Central memory CD8-positive, alpha-beta T cell (primary cell): ENCODE measurements at regions not wholly inside any gene's neighbourhood (a gene's known extent, or its start where the extent isn't known, plus 50 kb on each side); places are given as distances from the start of the nearest gene placed in this dataset.

ENCODE experiments used
- ATAC-seq: fragments of 150-1000 bp; cut with Tn5 transposase; replicated peaks from 2 replicates; pipeline ENCODE4 v1.10.0; 2022; ENCODE audit warnings: mild to moderate bottlenecking, moderate FRiP score, moderate number of reproducible peaks; ENCODE audit not compliant: poor library complexity, severe bottlenecking; ENCODE audit errors: extremely low read depth
- DNase-seq, 2 donors: peaks; one replicate each; pipeline ENCODE4 v3.0.0; 2021; ENCODE audit warnings: low spot score in 2 of 2
- H3K27ac Mint-ChIP-seq: one replicate; pipeline ENCODE4 v1.8.0; 2022; ENCODE audit warnings: low read depth, mild to moderate bottlenecking, moderate library complexity, mixed read lengths
- H3K27me3 Mint-ChIP-seq: one replicate; pipeline ENCODE4 v1.8.0; 2022; ENCODE audit warnings: mixed read lengths
- H3K36me3 Mint-ChIP-seq: one replicate; pipeline ENCODE4 v1.8.0; 2022; ENCODE audit warnings: mild to moderate bottlenecking, moderate library complexity, mixed read lengths; ENCODE audit not compliant: insufficient read depth
- H3K4me1 Mint-ChIP-seq: one replicate; pipeline ENCODE4 v1.8.0; 2022; ENCODE audit warnings: mixed read lengths
- H3K4me3 Mint-ChIP-seq: one replicate; pipeline ENCODE4 v1.8.0; 2022; ENCODE audit warnings: mild to moderate bottlenecking, moderate library complexity, mixed read lengths
- H3K9me3 Mint-ChIP-seq: one replicate; pipeline ENCODE4 v1.8.0; 2022; ENCODE audit warnings: mixed read lengths

DNA sequence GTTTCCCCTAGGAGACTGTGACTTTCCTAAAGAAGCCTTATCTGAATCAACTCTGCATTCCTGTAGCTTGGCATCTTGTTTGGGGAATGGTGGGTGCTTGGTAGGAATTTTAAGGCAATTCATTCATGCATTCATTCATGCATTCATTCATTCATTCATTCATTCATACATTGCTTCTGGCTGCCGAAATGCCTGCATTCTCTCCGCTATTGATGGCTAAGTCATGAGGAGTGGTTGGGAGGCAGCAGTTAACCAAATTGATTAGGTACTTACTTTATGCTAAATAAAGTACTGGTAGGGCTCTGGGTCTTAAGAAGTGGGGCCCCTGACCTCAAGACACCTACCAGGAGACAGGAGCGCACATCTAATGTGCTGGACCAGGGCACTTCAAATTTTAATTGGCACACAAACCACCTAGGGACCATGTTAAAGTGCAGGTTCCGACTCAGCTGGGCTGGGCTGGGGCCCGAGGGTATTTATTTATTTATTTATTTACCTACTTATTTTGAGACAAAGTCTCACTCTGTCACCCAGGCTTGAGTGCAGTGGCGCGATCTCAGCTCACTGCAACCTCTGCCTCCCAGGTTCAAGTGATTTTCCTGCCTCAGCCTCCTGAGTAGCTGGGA lies 127.6 kb downstream of the ANKRD60 start:
- no peak for ATAC-seq
- no peaks in the 10 kb centered on the region for H3K36me3 Mint-ChIP-seq
- no peak overlapping the region for H3K4me3 Mint-ChIP-seq
- H3K27ac Mint-ChIP-seq: no peak overlapping the region
- no peak for DNase-seq
- H3K9me3 Mint-ChIP-seq: no peaks in the 10 kb centered on the region
- no peaks in the 10 kb centered on the region for H3K4me1 Mint-ChIP-seq
- peaks cover 51% of the 10 kb centered on the region for H3K27me3 Mint-ChIP-seq

DNA sequence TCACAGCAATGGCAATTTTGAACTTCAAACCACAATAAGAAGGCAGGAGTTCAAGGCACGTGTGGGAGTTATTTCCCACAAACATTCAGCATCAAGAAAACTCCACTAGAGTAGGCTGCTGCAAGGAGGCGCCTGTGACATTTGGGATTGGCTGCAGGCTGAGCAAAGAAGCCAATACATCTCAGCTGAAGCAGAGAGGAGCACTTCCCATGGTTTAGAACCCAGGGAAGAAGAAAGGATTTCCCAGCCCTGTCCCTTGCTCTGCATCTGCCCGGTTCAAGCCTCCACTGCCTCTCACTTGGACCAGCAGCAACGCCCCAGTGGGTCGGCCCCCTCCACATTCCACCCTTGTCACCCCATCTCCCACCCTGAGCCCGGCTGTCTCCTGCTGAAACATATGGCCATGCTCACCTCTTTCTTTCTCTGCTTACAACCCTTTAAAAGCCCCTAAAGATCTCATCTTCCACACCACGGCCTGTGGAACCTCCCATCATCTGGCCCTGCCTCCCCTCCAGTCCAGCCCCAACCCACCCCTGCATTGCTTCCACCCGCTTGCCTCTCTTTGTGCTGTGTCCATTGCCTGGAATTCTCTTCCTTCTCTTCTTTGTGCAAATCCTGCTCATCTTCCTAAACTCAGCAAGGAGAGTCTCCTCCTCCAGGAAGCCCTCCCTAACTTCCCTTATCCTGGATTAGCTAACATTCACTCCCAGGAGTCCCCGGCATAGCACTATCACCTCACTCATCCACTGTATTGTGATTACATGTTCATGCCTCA lies 128.3 kb downstream of the ANKRD60 start:
- no peaks in the 10 kb centered on the region for H3K36me3 Mint-ChIP-seq
- ATAC-seq (no peak), DNase-seq (no peak)
- no peak overlapping the region for H3K4me3 Mint-ChIP-seq
- H3K27ac Mint-ChIP-seq: no peak overlapping the region
- H3K4me1 Mint-ChIP-seq: no peaks in the 10 kb centered on the region
- H3K27me3 Mint-ChIP-seq: peaks cover 48% of the 10 kb centered on the region
- no peaks in the 10 kb centered on the region for H3K9me3 Mint-ChIP-seq

DNA sequence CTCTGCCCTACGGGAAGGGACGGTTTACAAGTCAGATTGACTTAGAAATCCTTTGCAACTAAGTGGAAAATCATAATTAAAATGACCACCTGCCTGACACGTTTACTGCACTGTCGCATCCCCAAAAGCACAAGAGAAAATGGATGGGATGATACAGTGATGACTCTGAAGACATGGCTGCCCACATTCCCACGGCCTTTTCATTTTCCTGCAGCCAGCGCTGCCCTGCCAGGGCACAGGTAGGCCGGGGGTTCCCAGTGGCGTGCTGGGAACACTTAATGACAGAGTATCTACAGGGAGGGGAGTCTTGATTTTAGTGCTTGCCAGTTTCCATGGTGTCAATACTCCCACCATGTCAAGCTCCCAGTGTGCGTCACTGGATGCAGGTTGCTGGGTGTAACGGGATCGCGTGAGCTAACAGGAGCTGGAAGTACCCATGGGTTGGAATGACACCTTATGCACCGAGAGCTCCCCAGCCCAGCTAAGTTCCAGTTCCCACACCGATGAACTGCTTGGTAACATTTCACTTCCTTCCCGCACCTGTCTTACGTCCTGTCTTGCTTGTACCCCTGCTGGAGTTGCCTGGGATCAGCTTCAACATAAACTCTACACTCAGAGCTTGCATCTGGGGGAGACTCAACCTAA lies 129.0 kb downstream of the ANKRD60 start:
- ATAC-seq: no peak
- DNase-seq: no peak
- Mint-ChIP-seq H3K27ac (no peak overlapping the region), H3K4me1 (no peaks in the 10 kb centered on the region), H3K4me3 (no peak overlapping the region), H3K27me3 (peaks cover 48% of the 10 kb centered on the region), H3K9me3 (no peaks in the 10 kb centered on the region), H3K36me3 (no peaks in the 10 kb centered on the region)

DNA sequence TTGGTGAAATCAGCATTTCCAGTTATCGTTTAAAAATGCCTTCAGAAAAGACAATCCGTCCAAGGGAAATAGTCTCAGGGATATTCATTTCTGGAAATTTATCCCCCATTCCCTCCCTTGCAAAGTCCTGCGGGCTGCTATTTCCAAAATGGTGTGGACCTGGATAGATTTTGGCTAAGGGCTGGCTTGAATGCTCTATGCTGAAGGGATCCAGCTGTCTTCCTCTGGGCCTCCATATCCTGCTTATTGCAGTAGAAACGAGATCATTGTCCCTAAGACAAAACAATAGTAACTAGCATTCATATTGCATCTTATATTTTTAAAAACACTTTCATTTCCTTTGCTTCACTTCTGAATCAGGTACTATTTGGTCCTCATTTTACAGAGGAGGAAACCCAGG lies 129.9 kb downstream of the ANKRD60 start:
- Mint-ChIP-seq H3K27ac (no peak overlapping the region), H3K9me3 (no peaks in the 10 kb centered on the region), H3K4me3 (no peak overlapping the region), H3K27me3 (peaks cover 57% of the 10 kb centered on the region), H3K4me1 (no peaks in the 10 kb centered on the region), H3K36me3 (no peaks in the 10 kb centered on the region)
- ATAC-seq (no peak), DNase-seq (no peak)

DNA sequence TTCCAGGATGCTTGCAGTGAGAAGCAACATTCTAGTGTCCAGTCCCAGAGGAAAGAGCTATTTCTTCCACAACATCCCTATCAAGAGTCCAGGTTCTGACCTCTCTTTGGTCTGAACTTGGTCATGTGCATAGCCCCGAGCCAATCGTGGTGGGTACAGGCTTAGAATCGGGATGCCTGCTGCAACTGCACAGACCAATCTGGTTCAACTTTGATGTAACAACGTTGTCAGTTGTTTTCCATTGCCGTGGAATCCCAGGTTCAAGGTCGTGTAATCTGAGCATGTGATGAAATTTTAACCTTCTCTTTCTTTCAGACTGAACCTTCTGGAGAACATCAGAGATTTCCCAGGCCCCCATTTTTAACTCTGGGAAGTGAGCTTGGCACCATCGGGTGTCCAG lies 130.5 kb downstream of the ANKRD60 start:
- Mint-ChIP-seq H3K9me3 (no peaks in the 10 kb centered on the region), H3K27me3 (peaks cover 52% of the 10 kb centered on the region), H3K36me3 (no peaks in the 10 kb centered on the region), H3K27ac (no peak overlapping the region), H3K4me3 (no peak overlapping the region), H3K4me1 (no peaks in the 10 kb centered on the region)
- ATAC-seq (no peak), DNase-seq (no peak)

DNA sequence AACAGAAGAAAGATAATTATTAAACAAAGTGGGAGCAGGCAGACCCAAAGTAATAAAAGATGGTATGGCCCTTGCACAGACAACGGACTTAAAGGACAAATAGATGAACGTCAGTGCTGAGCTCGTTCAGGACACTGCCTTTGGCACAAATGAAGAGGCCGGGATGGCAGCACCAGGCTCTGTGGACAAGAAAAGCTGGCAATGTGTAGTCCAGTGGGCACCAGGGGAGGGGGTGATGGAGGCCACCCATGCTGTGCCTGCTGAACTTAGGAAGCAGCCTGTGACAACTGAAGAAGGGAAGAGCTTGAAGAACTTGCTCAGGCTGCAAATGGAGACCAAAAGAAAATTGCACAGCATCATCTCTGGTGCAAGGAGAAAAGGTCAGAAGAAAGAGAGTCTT lies 131.0 kb downstream of the ANKRD60 start:
- ATAC-seq: no peak
- Mint-ChIP-seq H3K27me3 (peaks cover 52% of the 10 kb centered on the region), H3K4me3 (no peak overlapping the region), H3K9me3 (no peaks in the 10 kb centered on the region), H3K36me3 (no peaks in the 10 kb centered on the region), H3K27ac (no peak overlapping the region), H3K4me1 (no peaks in the 10 kb centered on the region)
- no peak for DNase-seq

DNA sequence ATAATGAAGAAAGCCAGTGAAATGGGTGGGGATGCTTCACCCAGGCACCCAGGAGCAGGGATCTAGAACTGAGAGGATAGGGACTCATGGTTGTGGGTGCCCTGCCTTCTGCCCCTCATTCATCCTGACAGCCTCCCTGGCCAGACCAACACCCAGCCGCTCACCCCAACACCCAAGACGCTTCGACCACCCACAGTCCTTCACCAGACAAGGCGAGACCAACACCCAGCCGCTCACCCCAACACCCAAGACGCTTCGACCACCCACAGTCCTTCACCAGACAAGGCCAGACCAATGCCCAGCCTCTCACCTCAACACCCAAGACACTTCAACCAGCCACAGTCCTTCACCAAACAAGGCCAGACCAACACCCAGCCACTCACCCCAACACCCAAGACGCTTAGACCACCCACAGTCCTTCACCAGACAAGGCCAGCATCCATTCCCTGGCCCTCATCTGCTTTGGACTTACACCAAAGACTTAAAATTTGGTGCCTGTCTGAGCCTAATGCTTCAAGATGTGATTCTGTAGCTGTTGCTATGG lies 131.5 kb downstream of the ANKRD60 start:
- Mint-ChIP-seq H3K27ac (no peak overlapping the region), H3K4me1 (no peaks in the 10 kb centered on the region), H3K27me3 (peaks cover 54% of the 10 kb centered on the region), H3K9me3 (no peaks in the 10 kb centered on the region), H3K4me3 (no peak overlapping the region), H3K36me3 (no peaks in the 10 kb centered on the region)
- no peak for DNase-seq
- ATAC-seq: no peak

DNA sequence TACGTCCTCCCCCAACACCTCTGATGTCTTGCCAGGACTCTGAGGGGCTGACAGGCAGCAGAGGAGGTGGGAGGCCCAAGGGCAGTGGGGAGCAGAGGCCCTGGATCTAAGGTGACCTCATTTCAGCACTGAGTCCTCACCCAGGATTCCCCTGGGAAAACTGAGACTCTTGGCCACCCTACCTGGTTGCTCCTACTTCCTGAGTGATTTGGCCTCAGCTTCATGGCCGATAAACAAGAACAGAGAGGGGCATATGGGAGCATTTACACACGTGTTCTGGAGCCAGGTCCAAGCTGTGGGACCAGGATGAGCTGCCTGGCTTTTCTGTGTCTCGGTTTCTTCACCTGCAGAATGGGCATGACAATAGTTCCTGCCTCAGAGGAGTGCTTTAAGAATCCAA lies 133.8 kb downstream of the ANKRD60 start:
- ATAC-seq (no peak), DNase-seq (no peak)
- H3K4me1 Mint-ChIP-seq: no peaks in the 10 kb centered on the region
- H3K4me3 Mint-ChIP-seq: no peak overlapping the region
- peaks cover 65% of the 10 kb centered on the region for H3K27me3 Mint-ChIP-seq
- H3K36me3 Mint-ChIP-seq: no peaks in the 10 kb centered on the region
- no peak overlapping the region for H3K27ac Mint-ChIP-seq
- no peaks in the 10 kb centered on the region for H3K9me3 Mint-ChIP-seq

DNA sequence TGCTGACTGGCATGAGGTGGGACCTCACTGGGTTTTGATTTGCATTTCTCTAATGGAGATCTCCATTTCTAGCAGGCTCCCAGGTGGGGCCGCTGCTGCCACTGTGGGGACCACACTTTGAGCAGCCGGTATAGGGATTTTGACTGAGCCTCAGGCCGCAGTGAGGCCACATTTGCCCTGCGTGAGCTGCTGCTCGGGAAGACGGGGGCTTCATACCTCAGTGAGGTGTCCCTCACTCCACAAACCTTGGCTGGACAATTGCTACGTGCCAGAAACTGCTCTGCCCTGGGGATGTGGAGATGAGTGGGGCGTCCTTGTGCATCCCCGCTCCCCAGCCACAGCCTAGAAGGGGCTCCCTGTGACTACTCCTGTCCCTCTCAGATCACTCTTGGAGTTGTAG lies 134.3 kb downstream of the ANKRD60 start:
- no peaks in the 10 kb centered on the region for H3K4me1 Mint-ChIP-seq
- ATAC-seq (no peak), DNase-seq (no peak)
- H3K36me3 Mint-ChIP-seq: no peaks in the 10 kb centered on the region
- no peaks in the 10 kb centered on the region for H3K9me3 Mint-ChIP-seq
- no peak overlapping the region for H3K27ac Mint-ChIP-seq
- no peak overlapping the region for H3K4me3 Mint-ChIP-seq
- peaks cover 65% of the 10 kb centered on the region for H3K27me3 Mint-ChIP-seq

DNA sequence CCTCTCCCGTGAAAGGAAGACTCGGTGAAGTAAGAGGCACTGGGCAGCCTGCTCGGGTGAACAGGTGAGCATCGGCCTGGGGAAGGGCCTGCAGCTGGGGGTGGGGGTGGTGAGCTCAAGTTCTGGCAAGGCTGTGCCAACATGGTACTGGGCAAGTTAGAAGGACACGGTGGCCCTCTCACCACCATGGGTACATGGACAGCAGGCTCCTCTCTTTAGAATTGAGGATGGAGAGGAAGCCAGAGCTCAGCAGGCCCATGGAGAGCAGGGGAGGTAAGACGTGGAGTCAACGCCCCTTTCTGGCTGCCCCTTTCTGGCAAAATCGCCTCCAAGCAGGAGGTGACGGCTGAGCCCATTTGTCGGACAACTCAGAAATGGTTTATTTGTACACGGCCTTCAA lies 135.6 kb downstream of the ANKRD60 start:
- DNase-seq: no peak
- Mint-ChIP-seq H3K9me3 (no peaks in the 10 kb centered on the region), H3K27me3 (peaks cover 71% of the 10 kb centered on the region), H3K4me3 (no peak overlapping the region), H3K36me3 (no peaks in the 10 kb centered on the region), H3K4me1 (no peaks in the 10 kb centered on the region), H3K27ac (no peak overlapping the region)
- no peak for ATAC-seq

DNA sequence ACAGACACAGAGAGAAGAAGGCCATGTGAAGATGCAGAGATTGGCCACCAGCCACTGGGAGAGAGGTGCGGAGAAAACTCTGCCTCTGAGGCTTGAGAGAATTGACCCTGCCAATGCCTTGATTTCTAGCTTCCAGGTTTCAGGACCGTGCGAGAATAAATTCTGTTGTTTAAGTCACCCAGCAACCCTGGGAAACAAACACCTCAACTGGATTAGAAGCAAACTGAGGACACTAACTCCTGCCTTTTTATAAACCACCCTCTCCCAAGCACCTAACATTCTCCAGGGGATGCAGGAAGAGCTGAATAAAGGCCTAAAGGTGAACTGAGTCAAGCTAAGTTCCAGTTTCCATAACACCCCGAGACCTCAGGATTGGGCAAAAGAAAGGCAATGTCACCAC lies 136.1 kb downstream of the ANKRD60 start:
- H3K27me3 Mint-ChIP-seq: peaks cover 71% of the 10 kb centered on the region
- no peak overlapping the region for H3K4me3 Mint-ChIP-seq
- ATAC-seq: no peak
- no peaks in the 10 kb centered on the region for H3K36me3 Mint-ChIP-seq
- H3K9me3 Mint-ChIP-seq: no peaks in the 10 kb centered on the region
- no peak overlapping the region for H3K27ac Mint-ChIP-seq
- H3K4me1 Mint-ChIP-seq: no peaks in the 10 kb centered on the region
- no peak for DNase-seq

DNA sequence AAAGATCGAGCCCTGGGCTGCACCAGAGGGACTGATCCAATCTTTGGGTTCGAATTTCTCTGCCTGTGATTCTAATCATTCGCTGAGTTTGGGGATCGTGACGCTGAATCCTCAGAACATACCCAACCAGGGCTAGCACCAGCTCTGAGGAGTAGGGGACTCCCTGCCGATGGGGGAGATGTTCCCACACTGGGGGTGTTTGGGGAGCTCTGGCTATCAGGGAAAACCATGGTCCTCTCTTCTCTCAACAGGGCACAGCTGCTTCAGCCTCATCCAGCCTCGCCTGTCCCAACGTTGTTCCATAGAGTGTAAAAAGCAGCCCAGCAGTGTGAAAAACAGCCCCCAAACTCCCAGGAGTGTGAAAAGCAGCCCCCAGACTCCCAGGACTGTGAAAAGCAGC lies 136.6 kb downstream of the ANKRD60 start:
- DNase-seq (no peak), ATAC-seq (no peak)
- Mint-ChIP-seq H3K9me3 (no peaks in the 10 kb centered on the region), H3K27ac (no peak overlapping the region), H3K27me3 (peaks cover 71% of the 10 kb centered on the region), H3K4me3 (no peak overlapping the region), H3K4me1 (no peaks in the 10 kb centered on the region), H3K36me3 (no peaks in the 10 kb centered on the region)

DNA sequence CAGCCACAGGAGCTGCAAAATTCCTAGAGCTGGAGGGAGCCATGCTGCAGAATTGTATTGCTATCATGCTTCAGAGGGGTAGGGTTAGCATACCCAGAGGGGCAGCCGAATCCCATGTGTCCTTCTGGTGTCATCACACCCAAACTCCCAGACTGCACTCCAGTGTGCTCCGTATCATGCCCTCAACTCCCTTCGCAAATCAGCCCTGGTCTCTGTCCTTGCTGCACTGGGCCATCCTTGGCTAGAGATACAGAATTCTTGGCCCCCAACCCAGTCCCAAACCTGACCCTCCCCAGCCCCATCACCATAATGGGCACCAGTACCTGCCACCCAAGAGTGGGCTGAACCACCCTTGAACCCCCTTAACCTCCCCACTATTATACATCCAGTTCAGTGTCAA lies 138.3 kb downstream of the ANKRD60 start:
- H3K4me1 Mint-ChIP-seq: no peaks in the 10 kb centered on the region
- H3K27me3 Mint-ChIP-seq: peaks cover 60% of the 10 kb centered on the region
- H3K9me3 Mint-ChIP-seq: no peaks in the 10 kb centered on the region
- ATAC-seq: no peak
- DNase-seq: no peak
- H3K4me3 Mint-ChIP-seq: no peak overlapping the region
- no peaks in the 10 kb centered on the region for H3K36me3 Mint-ChIP-seq
- no peak overlapping the region for H3K27ac Mint-ChIP-seq
